Uterus (tissue), 2 donors: ENCODE measurements at regions not wholly inside any gene's neighbourhood (a gene's known extent, or its start where the extent isn't known, plus 50 kb on each side); places are given as distances from the start of the nearest gene placed in this dataset.

Experiments
- POLR2A ChIP-seq, 2 donors: fragments of 450-650 bp; IDR thresholded peaks; one replicate each; pipeline ENCODE4 v1.6.1; 2016; ENCODE audit warnings: antibody characterized with exemption in 2 of 2, mild to moderate bottlenecking in 1 of 2, moderate library complexity in 1 of 2
- TF ChIP-seq, protein P1 (sequence below), 4 experiments: fragments of 200-600 bp in 2 of 4; fragments of 450-650 bp in 2 of 4; sonication (generic) in 2 of 4; IDR thresholded peaks; one replicate each; pipeline ENCODE4 v1.5.1; 2016 to 2019; ENCODE audit warnings: antibody characterized with exemption in 4 of 4, mild to moderate bottlenecking in 2 of 4, moderate library complexity in 1 of 4

DNA sequence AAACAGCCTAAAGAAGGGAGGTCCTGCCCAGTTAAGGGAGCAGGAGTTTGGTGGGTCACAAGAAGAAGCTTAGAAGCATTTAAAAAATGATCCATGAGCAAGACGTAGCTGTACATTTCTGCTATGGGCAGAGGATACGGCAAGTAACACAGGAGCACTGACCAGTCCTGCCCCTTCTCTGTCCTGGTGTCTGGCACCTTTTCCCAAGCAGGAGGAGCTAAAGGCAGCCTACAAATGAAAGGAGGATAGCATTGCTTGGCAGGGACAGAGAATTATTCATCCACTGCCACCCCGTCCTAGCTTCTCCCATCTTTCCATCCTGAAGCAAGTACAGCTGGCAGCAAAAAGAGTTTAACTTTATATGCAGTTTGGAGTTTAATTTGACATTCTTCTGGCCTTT lies 1077.6 kb downstream of the TYW1 start:
- TF ChIP-seq, protein P1, sequence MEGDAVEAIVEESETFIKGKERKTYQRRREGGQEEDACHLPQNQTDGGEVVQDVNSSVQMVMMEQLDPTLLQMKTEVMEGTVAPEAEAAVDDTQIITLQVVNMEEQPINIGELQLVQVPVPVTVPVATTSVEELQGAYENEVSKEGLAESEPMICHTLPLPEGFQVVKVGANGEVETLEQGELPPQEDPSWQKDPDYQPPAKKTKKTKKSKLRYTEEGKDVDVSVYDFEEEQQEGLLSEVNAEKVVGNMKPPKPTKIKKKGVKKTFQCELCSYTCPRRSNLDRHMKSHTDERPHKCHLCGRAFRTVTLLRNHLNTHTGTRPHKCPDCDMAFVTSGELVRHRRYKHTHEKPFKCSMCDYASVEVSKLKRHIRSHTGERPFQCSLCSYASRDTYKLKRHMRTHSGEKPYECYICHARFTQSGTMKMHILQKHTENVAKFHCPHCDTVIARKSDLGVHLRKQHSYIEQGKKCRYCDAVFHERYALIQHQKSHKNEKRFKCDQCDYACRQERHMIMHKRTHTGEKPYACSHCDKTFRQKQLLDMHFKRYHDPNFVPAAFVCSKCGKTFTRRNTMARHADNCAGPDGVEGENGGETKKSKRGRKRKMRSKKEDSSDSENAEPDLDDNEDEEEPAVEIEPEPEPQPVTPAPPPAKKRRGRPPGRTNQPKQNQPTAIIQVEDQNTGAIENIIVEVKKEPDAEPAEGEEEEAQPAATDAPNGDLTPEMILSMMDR (IDR thresholded peaks at IDR 0.05): no peak
- TF ChIP-seq POLR2A (IDR thresholded peaks at IDR 0.05): no peak
